Activated T-cell treated with anti-CD3 and anti-CD28 coated beads, Interleukin-2, amount 50 U/mL, for 1 hour (primary cell): ENCODE measurements at regions not wholly inside any gene's neighbourhood (a gene's known extent, or its start where the extent isn't known, plus 50 kb on each side); places are given as distances from the start of the nearest gene placed in this dataset.

ENCODE experiments used
- DNase-seq: peaks from one replicate; pipeline ENCODE4 v3.0.0-alpha.2; 2020

- DNase-seq: no peak
Observed at GRCh38 chr2:236501531-236501930, 68.1 kb upstream of the ACKR3 start.

GRCh38 chr2:236503100-236503499 lies 66.5 kb upstream of the ACKR3 start:
- no peak for DNase-seq

- no peak for DNase-seq
Observed at GRCh38 chr2:236503583-236503982, 66.0 kb upstream of the ACKR3 start.

GRCh38 chr2:236505041-236505440 lies 64.6 kb upstream of the ACKR3 start:
- no peak for DNase-seq

- DNase-seq: no peak
Observed at GRCh38 chr2:236505648-236506047, 64.0 kb upstream of the ACKR3 start.

GRCh38 chr2:236507393-236508085 lies 62.1 kb upstream of the ACKR3 start:
- peak; percentile 54 for DNase-seq

- DNase-seq: no peak
Observed at GRCh38 chr2:236508466-236508865, 61.2 kb upstream of the ACKR3 start.

- no peak for DNase-seq
Observed at GRCh38 chr2:236510034-236510433, 59.6 kb upstream of the ACKR3 start.

- DNase-seq: no peak
Observed at GRCh38 chr2:236511266-236511665, 58.4 kb upstream of the ACKR3 start.

GRCh38 chr2:236512267-236512666 lies 57.4 kb upstream of the ACKR3 start:
- DNase-seq: no peak

- peak; percentile 74 for DNase-seq
Observed at GRCh38 chr2:236512902-236513435, 56.7 kb upstream of the ACKR3 start.

GRCh38 chr2:236513956-236514355 lies 55.7 kb upstream of the ACKR3 start:
- DNase-seq: no peak

- no peak for DNase-seq
Observed at GRCh38 chr2:236516708-236517107, 52.9 kb upstream of the ACKR3 start.

GRCh38 chr2:236517251-236518031 lies 52.2 kb upstream of the ACKR3 start:
- no peak for DNase-seq
